GM23338 (cell line): ENCODE measurements at regions not wholly inside any gene's neighbourhood (a gene's known extent, or its start where the extent isn't known, plus 50 kb on each side); places are given as distances from the start of the nearest gene placed in this dataset.
"Not testable (repeated sequence)": the region's sequence is repeated elsewhere in the genome, so short reads cannot be mapped to it uniquely, and the experiment has no call there.

Experiments
- ATAC-seq: fragments of 200-7000 bp; cut with Tn5 transposase; 3 replicates; pipeline ENCODE4 v1.9.1; 2020
- DNase-seq: peaks from one replicate; pipeline ENCODE4 v3.0.0-alpha.2; 2015; ENCODE audit warnings: low spot score
- H2AFZ ChIP-seq: fragments of 200-600 bp; sonication (generic); 2 replicates; pipeline ENCODE4 v1.8.0; 2016; ENCODE audit warnings: antibody characterized with exemption, mild to moderate bottlenecking, moderate library complexity
- H3F3A ChIP-seq: fragments of 200-600 bp; sonication (generic); replicated peaks from 2 replicates; pipeline ENCODE4 v1.8.0; 2017; ENCODE audit warnings: antibody characterized with exemption, mixed run types, low read depth
- H3K27ac ChIP-seq: fragments of 200-600 bp; sonication (generic); 2 replicates; pipeline ENCODE4 v1.6.1; 2016; ENCODE audit warnings: low read depth
- H3K27me3 ChIP-seq: fragments of 200-600 bp; sonication (generic); 2 replicates; pipeline ENCODE4 v1.8.0; 2016; ENCODE audit warnings: mild to moderate bottlenecking, mixed run types, moderate library complexity; ENCODE audit not compliant: insufficient read depth
- H3K36me3 ChIP-seq: fragments of 200-600 bp; sonication (generic); 2 replicates; pipeline ENCODE4 v1.8.0; 2016; ENCODE audit warnings: mild to moderate bottlenecking; ENCODE audit not compliant: insufficient read depth
- H3K4me1 ChIP-seq: fragments of 200-600 bp; sonication (generic); 2 replicates; pipeline ENCODE4 v1.8.0; 2016; ENCODE audit warnings: mild to moderate bottlenecking, moderate library complexity; ENCODE audit not compliant: insufficient read depth
- H3K4me2 ChIP-seq: fragments of 200-600 bp; sonication (generic); 2 replicates; pipeline ENCODE4 v1.7.1; 2017; ENCODE audit warnings: mixed run types
- H3K4me3 ChIP-seq: fragments of 200-600 bp; sonication (generic); 2 replicates; pipeline ENCODE4 v1.6.1; 2016; ENCODE audit warnings: mixed run types
- H3K79me2 ChIP-seq: fragments of 200-600 bp; sonication (generic); replicated peaks from 2 replicates; pipeline ENCODE4 v1.8.0; 2017; ENCODE audit warnings: mild to moderate bottlenecking; ENCODE audit not compliant: insufficient read depth
- H3K9me2 ChIP-seq: fragments of 200-600 bp; sonication (generic); 2 replicates; pipeline ENCODE4 v1.8.0; 2017; ENCODE audit not compliant: insufficient read depth
- H4K20me1 ChIP-seq: fragments of 200-600 bp; sonication (generic); replicated peaks from 2 replicates; pipeline ENCODE4 v1.8.0; 2017; ENCODE audit warnings: mild to moderate bottlenecking; ENCODE audit not compliant: insufficient read depth
- H3K27ac Mint-ChIP-seq: 2 replicates; pipeline ENCODE4 v1.8.0; 2020; ENCODE audit warnings: inconsistent platforms, mild to moderate bottlenecking, moderate library complexity, mixed read lengths
- H3K27me3 Mint-ChIP-seq: 3 replicates; pipeline ENCODE4 v1.8.0; 2022; ENCODE audit warnings: low read depth, mild to moderate bottlenecking, moderate library complexity, mixed read lengths, inconsistent platforms; ENCODE audit not compliant: insufficient read depth, poor library complexity
- H3K36me3 Mint-ChIP-seq: 3 replicates; pipeline ENCODE4 v1.8.0; 2021; ENCODE audit warnings: low read depth, mild to moderate bottlenecking, inconsistent platforms, moderate library complexity, mixed read lengths
- H3K4me1 Mint-ChIP-seq: 3 replicates; pipeline ENCODE4 v1.8.0; 2020; ENCODE audit warnings: mild to moderate bottlenecking, inconsistent platforms, mixed read lengths
- H3K4me3 Mint-ChIP-seq: 3 replicates; pipeline ENCODE4 v1.8.0; 2021; ENCODE audit warnings: moderate library complexity, mild to moderate bottlenecking, inconsistent platforms, mixed read lengths
- H3K9me3 Mint-ChIP-seq: 3 replicates; pipeline ENCODE4 v1.8.0; 2020; ENCODE audit warnings: moderate library complexity, mild to moderate bottlenecking, inconsistent platforms, mixed read lengths
- CREB1 ChIP-seq: fragments of 250-450 bp; sonication (Bioruptor Pico); IDR thresholded peaks from 2 replicates; pipeline ENCODE4 v1.5.0; 2020; ENCODE audit warnings: low read depth, mild to moderate bottlenecking, moderate library complexity
- ETS1 ChIP-seq: IDR thresholded peaks from 2 replicates; pipeline ENCODE4 v1.6.1; 2016; ENCODE audit warnings: antibody characterized with exemption
- EZH2phosphoT487 ChIP-seq: fragments of 200-600 bp; sonication (generic); IDR thresholded peaks from one replicate; pipeline ENCODE4 v1.8.1; 2018; ENCODE audit warnings: antibody characterized with exemption; ENCODE audit not compliant: unreplicated experiment
- NANOG ChIP-seq: IDR thresholded peaks from 2 replicates; pipeline ENCODE4 v1.6.1; 2016; ENCODE audit warnings: antibody characterized with exemption, borderline replicate concordance
- POLR2AphosphoS5 ChIP-seq: IDR thresholded peaks from 2 replicates; pipeline ENCODE4 v1.6.1; 2016; ENCODE audit warnings: antibody characterized with exemption, low read depth
- REST ChIP-seq: IDR thresholded peaks from one replicate; pipeline ENCODE4 v1.6.1; 2018; ENCODE audit warnings: antibody characterized with exemption; ENCODE audit not compliant: unreplicated experiment
- STAT1 ChIP-seq: IDR thresholded peaks from one replicate; pipeline ENCODE4 v1.6.1; 2016; ENCODE audit warnings: antibody characterized with exemption; ENCODE audit not compliant: unreplicated experiment
- ZNF114 ChIP-seq: fragments of 250-450 bp; sonication (Bioruptor Pico); IDR thresholded peaks from 2 replicates; pipeline ENCODE4 v1.5.0; 2020; ENCODE audit warnings: mild to moderate bottlenecking, moderate library complexity
- ZNF331 ChIP-seq: fragments of 250-450 bp; sonication (Bioruptor Pico); IDR thresholded peaks from 2 replicates; pipeline ENCODE4 v1.5.0; 2020; ENCODE audit warnings: low read depth, mild to moderate bottlenecking, moderate library complexity
- ZNF462 ChIP-seq: fragments of 250-450 bp; sonication (Bioruptor Pico); IDR thresholded peaks from 2 replicates; pipeline ENCODE4 v1.5.0; 2020; ENCODE audit warnings: mild to moderate bottlenecking, moderate library complexity

- H3K27ac Mint-ChIP-seq = peak overlapping the region; percentile 69
- peak overlapping the region; percentile 11; the same call in 1 of the 2 replicates for H3K4me2 ChIP-seq
- peaks cover 11% of the 10 kb centered on the region; the same call in 1 of the 2 replicates for H3K36me3 ChIP-seq
- peaks cover 34% of the 10 kb centered on the region for H3K4me1 Mint-ChIP-seq
- H3K27me3 ChIP-seq, H3F3A ChIP-seq, H3K4me3 ChIP-seq, H3K27me3 Mint-ChIP-seq, H4K20me1 ChIP-seq, H2AFZ ChIP-seq, H3K79me2 ChIP-seq, H3K9me2 ChIP-seq: not testable (repeated sequence)
- DNase-seq (peak; percentile 40), ATAC-seq (peak; percentile 68)
- H3K9me3 Mint-ChIP-seq = peaks cover 31% of the 10 kb centered on the region
- peaks cover 18% of the 10 kb centered on the region for H3K4me1 ChIP-seq
- H3K4me3 Mint-ChIP-seq = peak overlapping the region; percentile 20; the same call in 2 of the 3 replicates
- H3K36me3 Mint-ChIP-seq = peaks cover 31% of the 10 kb centered on the region
- TF ChIP-seq NANOG (peak; percentile 30; the same call in 1 of the 2 replicates), ZNF462 (CRISPR knock-in tag) (peak; percentile 73)
- H3K27ac ChIP-seq = peak overlapping the region; percentile 91
Observed at GRCh38 chr4:169919194-169920124, 106.7 kb downstream of the MFAP3L start.

GRCh38 chr4:169915545-169915944 lies 110.7 kb downstream of the MFAP3L start:
- H2AFZ ChIP-seq = no peak overlapping the region
- no peaks in the 10 kb centered on the region for H3F3A ChIP-seq
- peaks cover 35% of the 10 kb centered on the region for H3K9me3 Mint-ChIP-seq
- TF ChIP-seq EZH2phosphoT487 (no peak), ZNF331 (CRISPR knock-in tag) (no peak), REST (no peak), ZNF114 (CRISPR knock-in tag) (no peak), CREB1 (CRISPR knock-in tag) (no peak), ETS1 (no peak), POLR2AphosphoS5 (no peak), NANOG (no peak), STAT1 (no peak)

More at GRCh38 chr4:169915545-169915944, 110.7 kb downstream of the MFAP3L start:
- Histone ChIP-seq H3K4me1 (peaks cover 7% of the 10 kb centered on the region), H3K4me3 (no peak overlapping the region), H3K4me2 (no peak overlapping the region), H3K9me2 (0 out of 2 replicates have a peak, but pooled peaks cover 4% of the 10 kb centered on the region), H4K20me1 (no peaks in the 10 kb centered on the region), H3K27ac (no peak overlapping the region), H3K79me2 (no peaks in the 10 kb centered on the region), H3K36me3 (peaks cover 11% of the 10 kb centered on the region; the same call in 1 of the 2 replicates), H3K27me3 (no peaks in the 10 kb centered on the region)
- Mint-ChIP-seq H3K27me3 (peaks cover 5% of the 10 kb centered on the region), H3K36me3 (peaks cover 36% of the 10 kb centered on the region), H3K4me3 (no peak overlapping the region), H3K4me1 (peaks cover 19% of the 10 kb centered on the region), H3K27ac (no peak overlapping the region)
- no peak for ATAC-seq
- DNase-seq = no peak
